ENCODE measurements at regions not wholly inside any gene's neighbourhood (a gene's known extent, or its start where the extent isn't known, plus 50 kb on each side); places are given as distances from the start of the nearest gene placed in this dataset.

GRCh38 chr11:97989121-97989520 is 1031.6 kb upstream of the CNTN5 start:
- no peak for TF ChIP-seq CTCF (IDR thresholded peaks at IDR 0.05; ENCODE audit: unreplicated experiment)
- Mint-ChIP-seq H3K27ac (ENCODE audit: unreplicated experiment) (no peak overlapping the region), H3K4me3 (ENCODE audit: unreplicated experiment) (no peak overlapping the region), H3K4me1 (ENCODE audit: unreplicated experiment) (no peaks in the 10 kb centered on the region), H3K9me3 (ENCODE audit: unreplicated experiment) (no peaks in the 10 kb centered on the region), H3K27me3 (ENCODE audit: unreplicated experiment) (no peaks in the 10 kb centered on the region), H3K36me3 (ENCODE audit: low read depth, unreplicated experiment) (no peaks in the 10 kb centered on the region)
- no peak for DNase-seq (ENCODE audit: low spot score)

GRCh38 chr11:97990162-97990920 is 1030.4 kb upstream of the CNTN5 start:
- TF ChIP-seq CTCF (IDR thresholded peaks at IDR 0.05; ENCODE audit: unreplicated experiment), result no peak
- Mint-ChIP-seq H3K27ac (ENCODE audit: unreplicated experiment) (no peak overlapping the region), H3K27me3 (ENCODE audit: unreplicated experiment) (no peaks in the 10 kb centered on the region), H3K4me3 (ENCODE audit: unreplicated experiment) (no peak overlapping the region), H3K9me3 (ENCODE audit: unreplicated experiment) (no peaks in the 10 kb centered on the region), H3K4me1 (ENCODE audit: unreplicated experiment) (no peaks in the 10 kb centered on the region), H3K36me3 (ENCODE audit: low read depth, unreplicated experiment) (no peaks in the 10 kb centered on the region)
- DNase-seq (ENCODE audit: low spot score), result no peak

DNA sequence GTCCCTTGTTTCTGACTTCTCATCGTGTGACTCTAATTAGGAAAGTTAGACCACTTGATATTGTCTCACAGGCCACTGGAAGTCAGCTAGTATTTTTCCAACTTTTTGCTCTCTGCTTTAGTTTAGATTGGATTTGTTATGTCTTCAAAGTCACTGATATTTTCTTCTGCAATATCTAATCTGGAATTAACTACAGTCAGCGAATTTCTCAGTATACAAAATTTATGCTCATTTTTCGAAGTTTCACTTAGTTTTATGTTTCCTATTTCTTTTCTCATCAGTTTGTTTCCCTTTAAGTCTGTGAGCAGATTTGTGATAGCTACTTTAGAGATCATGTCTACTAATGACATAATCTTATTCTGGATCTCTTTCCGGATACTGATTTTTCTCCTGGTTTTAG is 1027.2 kb upstream of the CNTN5 start:
- no peak for DNase-seq (ENCODE audit: low spot score)
- Mint-ChIP-seq H3K9me3 (ENCODE audit: unreplicated experiment) (no peaks in the 10 kb centered on the region), H3K4me1 (ENCODE audit: unreplicated experiment) (no peaks in the 10 kb centered on the region), H3K36me3 (ENCODE audit: low read depth, unreplicated experiment) (no peaks in the 10 kb centered on the region), H3K27me3 (ENCODE audit: unreplicated experiment) (no peaks in the 10 kb centered on the region), H3K27ac (ENCODE audit: unreplicated experiment) (no peak overlapping the region), H3K4me3 (ENCODE audit: unreplicated experiment) (no peak overlapping the region)
- no peak for TF ChIP-seq CTCF (IDR thresholded peaks at IDR 0.05; ENCODE audit: unreplicated experiment)

DNA sequence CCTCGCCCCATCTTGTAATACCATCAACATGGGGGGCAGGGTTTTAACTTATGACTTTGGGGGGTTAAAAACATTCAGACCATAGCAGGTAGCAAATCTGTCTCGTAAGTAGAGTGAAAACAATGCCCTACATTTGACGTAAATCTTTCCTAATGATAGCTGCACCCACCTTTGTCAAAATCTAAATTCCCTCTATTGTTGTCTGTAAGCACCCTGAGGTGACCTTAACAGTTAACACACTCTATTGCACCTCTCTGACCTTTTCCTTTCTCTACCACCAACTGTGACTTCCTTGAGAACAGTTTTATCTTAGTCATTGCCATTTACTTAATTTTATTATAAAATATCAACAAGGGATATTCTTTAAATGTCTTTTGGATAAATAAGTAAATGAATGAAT is 1024.9 kb upstream of the CNTN5 start:
- DNase-seq (ENCODE audit: low spot score), result no peak
- no peaks in the 10 kb centered on the region for H3K4me1 Mint-ChIP-seq (ENCODE audit: unreplicated experiment)

More for the DNA sequence above, 1024.9 kb upstream of the CNTN5 start:
- H3K27ac Mint-ChIP-seq (ENCODE audit: unreplicated experiment), result no peak overlapping the region
- no peak for TF ChIP-seq CTCF (IDR thresholded peaks at IDR 0.05; ENCODE audit: unreplicated experiment)
- H3K27me3 Mint-ChIP-seq (ENCODE audit: unreplicated experiment), result no peaks in the 10 kb centered on the region
- H3K9me3 Mint-ChIP-seq (ENCODE audit: unreplicated experiment), result no peaks in the 10 kb centered on the region
- no peaks in the 10 kb centered on the region for H3K36me3 Mint-ChIP-seq (ENCODE audit: low read depth, unreplicated experiment)
- H3K4me3 Mint-ChIP-seq (ENCODE audit: unreplicated experiment), result no peak overlapping the region
